ENCODE measurements at regions not wholly inside any gene's neighbourhood (a gene's known extent, or its start where the extent isn't known, plus 50 kb on each side); places are given as distances from the start of the nearest gene placed in this dataset.
"Not testable (repeated sequence)": the region's sequence is repeated elsewhere in the genome, so short reads cannot be mapped to it uniquely, and the experiment has no call there.

DNA sequence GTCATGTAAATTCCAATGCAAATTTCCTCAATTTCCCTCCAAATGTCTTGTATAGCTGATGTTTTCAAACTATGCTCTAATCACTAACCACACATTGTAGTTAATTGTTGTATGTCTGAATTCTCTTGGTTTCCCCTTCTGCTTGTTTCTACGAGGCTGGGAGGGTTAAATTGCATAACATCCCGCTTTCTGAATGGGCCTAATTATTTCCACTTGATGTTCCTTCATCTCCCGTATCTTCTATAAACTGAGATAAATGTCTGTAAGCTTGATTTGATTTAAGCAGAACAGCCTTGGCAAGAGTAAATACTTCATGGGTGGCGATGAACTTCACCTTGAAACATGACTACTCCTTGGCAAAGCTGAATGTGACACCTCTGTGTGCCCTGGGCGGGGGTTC lies 72.2 kb downstream of the SERINC2 start:
- no peak for DNase-seq (ENCODE audit: low read depth in 4 of 4, low spot score in 3 of 4)

DNA sequence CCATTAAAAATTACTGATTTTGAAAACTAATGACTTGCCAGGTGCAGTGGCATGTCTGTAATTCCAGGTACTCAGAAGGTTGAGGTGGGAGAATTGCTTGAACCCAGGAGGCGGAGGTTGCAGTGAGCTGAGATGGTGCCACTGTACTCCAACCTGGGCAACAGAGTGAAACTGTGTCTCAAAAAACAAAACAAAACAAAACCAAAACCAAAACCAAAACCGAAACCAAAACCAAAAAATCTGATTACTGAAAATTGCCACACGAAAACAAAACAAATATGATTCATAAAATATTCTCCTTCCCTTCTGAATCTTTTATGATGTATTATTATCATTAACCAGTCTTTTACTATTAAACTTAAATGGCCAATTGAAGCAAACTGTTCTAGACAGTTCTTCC lies 74.1 kb downstream of the SERINC2 start:
- DNase-seq (ENCODE audit: low read depth in 4 of 4, low spot score in 3 of 4), result no peak

DNA sequence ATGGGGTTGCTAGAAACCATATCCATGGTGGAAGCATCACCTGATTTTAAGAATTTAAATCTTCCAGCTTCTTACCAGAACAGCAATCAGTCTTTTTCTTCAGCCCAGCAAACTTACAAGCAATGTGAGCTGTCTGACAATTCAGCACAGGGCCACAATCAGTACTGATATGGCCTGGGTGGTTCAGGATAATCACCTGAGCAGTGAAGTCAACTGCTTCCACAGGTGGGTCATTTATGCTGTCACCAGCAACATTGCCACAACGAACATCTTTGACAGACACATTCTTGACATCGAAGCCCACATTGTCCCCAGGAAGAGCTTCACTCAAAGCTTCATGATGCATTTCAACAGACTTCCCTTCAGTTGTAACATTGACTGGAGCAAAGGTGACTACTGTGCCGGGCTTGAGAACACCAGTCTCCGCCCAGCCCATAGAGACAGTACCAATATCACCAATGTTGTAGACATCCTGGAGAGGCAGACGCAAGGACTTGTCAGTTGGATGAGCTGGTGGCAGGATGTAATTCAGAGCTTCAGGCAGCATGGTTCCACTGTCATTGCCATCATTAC lies 74.8 kb downstream of the SERINC2 start:
- no peak for DNase-seq (ENCODE audit: low read depth in 4 of 4, low spot score in 3 of 4)

DNA sequence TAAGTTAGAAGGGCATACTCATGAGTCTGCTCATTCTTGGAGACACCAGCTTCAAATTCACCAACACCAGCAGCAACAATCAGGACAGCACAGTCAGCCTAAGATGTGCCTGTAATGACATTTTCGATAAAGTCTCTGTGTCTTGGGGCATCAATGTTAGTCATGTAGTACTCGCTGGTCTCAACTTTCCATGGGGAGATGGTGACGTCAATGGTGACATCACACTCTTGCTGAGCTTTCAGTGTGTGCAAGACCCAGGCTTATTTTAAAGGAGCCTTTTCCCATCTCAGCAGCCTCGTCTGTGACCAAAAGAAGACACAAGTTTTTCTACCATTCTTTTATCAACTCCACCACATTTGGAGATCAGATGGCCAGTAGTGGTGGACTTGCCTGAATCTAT lies 75.5 kb downstream of the SERINC2 start:
- DNase-seq (ENCODE audit: low read depth in 4 of 4, low spot score in 3 of 4), result no peak

DNA sequence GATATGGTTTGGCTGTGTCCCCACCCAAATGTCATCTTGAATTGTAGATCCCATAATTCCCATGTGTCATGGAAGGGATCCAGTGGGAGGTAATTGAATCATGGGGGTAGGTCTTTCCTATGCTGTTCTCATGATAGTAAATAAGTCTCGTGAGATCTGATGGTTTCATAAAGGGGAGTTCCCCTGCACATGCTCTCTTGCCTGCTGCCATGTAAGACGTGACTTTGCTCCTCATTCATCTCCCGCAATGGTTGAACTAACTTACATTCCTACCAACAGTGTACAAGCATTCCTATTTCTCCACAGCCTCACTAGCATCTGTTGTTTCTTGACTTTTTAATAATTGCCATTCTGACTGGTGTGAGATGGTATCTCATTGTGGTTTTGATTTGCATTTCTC lies 76.6 kb downstream of the SERINC2 start:
- not testable (repeated sequence) for DNase-seq (ENCODE audit: low read depth in 4 of 4, low spot score in 3 of 4)

DNA sequence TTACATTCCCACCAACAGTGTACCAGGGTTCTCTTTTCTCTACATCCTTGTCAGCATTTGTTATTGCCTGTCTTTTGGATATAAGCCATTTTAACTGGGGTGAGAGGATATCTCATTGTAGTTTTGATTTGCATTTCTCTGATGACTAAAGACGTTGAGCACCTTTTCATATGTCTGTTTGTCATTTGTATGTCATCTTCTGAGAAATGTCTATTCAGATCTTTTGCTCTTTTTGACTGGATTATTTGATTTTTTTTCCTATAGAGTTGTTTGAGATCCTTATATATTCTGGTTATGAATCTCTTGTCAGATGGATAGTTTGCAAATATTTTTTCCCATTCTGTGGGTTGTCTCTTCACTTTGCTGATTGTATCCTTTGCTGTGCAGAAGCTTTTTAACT lies 77.6 kb downstream of the SERINC2 start:
- not testable (repeated sequence) for DNase-seq (ENCODE audit: low read depth in 4 of 4, low spot score in 3 of 4)

DNA sequence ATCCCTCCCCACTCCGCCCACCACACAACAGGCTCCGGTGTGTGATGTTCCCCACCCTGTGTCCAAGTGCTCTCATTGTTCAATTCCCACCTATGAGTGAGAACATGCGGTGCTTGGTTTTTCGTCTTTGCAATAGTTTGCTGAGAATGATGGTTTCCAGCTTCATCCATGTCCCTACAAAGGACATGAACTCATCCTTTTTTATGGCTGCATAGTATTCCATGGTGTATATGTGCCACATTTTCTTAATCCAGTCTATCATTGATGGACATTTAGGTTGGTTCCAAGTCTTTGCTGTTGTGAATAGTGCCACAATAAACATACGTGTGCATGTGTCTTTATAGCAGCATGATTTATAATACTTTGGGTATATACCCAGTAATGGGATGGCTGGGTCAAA lies 81.0 kb upstream of the TINAGL1 start:
- not testable (repeated sequence) for DNase-seq (ENCODE audit: low read depth in 4 of 4, low spot score in 3 of 4)

DNA sequence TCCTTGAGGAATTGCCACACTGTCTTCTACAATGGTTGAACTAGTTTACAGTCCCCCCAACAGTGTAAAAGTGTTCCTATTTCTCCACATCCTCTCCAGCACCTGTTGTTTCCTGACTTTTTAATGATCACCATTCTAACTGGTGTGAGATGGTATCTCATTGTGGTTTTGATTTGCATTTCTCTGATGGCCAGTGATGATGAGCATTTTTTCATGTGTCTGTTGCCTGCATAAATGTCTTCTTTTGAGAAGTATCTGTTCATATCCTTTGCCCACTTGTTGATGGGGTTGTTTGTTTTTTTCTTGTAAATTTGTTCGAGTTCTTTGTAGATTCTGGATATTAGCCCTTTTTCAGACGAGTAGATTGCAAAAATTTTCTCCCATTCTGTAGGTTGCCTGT lies 80.5 kb upstream of the TINAGL1 start:
- DNase-seq (ENCODE audit: low read depth in 4 of 4, low spot score in 3 of 4), result not testable (repeated sequence)

DNA sequence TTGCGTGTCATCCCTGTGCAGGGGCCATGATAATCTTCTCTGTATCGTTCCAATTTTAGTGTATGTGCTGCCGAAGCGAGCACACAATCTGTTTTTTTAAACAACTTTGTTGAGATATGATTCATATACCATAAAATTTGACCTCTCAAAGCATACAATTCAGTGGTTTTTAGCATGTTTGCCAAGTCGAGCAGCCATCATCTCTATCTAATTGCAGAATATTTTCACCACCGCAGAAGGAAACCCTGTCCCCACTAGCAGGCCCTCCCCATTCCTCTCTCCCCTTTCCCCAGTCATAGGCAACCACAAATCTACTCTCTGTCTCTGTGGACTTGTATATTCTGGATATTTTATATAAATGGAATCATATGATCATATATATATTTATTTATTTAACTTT lies 78.7 kb upstream of the TINAGL1 start:
- DNase-seq (ENCODE audit: low read depth in 4 of 4, low spot score in 3 of 4), result no peak

DNA sequence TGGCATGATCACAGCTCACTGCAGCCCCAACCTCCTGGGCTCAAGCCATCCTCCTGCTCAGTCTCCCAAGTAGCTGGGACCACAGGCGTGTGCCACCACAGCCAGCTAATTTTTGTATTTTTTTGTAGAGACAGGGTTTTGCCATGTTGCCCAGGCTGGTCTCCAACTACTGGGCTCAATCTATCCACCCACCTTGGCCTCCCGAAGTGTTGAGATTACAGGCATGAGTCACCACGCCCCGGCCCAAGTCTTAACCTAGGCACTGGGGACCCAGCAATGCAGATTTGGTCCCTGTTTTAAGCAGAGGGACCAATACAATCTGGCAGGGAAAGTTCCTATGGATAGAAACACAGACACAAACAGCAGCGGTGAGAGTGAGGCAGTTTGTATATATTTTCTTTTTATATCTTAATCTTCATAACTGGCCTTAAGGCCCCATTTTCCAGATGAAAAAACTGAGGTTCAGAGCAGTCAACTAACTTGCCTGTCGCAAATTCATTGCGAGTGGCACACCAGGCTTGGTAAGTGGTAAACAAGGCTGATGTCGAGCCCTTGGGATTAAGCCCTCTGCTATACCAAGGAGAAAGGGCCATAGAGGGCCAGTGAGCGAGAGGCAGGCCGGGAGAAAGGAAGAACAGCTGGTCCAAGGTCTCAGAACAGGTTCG lies 77.8 kb upstream of the TINAGL1 start:
- DNase-seq (ENCODE audit: low read depth in 4 of 4, low spot score in 3 of 4), result no peak

DNA sequence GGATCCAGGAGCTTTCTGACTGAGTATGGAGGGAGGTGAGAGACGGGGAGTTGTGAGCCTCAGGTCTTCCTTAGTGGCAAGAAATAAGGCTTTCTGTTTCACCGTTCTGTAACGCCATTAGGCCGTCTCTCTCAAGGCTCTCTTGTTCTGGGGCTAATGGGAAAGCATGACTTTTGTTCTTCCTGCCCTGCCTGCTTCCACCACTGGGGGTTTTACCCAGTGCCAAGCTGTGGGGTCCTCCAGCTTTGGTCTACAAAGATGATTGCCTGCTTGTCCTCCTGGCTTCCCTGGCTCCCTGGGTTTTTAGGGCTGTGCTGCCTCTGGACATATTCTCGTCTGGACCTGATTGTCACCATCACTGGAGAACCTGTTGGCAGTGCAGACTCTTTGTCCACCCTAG lies 74.8 kb upstream of the TINAGL1 start:
- no peak for DNase-seq (ENCODE audit: low read depth in 4 of 4, low spot score in 3 of 4)

DNA sequence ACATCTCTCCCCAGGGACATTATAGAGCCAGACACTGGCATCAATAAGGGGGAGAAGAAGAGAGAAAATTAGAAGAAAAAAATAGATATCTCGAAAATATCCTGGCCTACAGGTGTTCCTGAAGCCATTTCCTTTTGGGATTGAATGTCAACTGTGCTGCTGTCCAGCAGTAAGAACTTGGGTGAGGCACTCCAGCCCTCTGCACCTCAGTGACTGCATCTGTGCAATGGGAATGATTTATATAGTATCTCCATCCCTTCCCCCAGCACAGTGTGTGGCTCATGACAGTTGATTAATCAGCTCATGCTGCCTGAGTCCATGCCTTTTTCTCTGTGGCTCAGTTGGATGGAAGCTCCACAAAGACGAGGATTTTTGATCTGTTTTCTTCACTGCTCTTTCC lies 74.1 kb upstream of the TINAGL1 start:
- DNase-seq (ENCODE audit: low read depth in 4 of 4, low spot score in 3 of 4), result no peak

DNA sequence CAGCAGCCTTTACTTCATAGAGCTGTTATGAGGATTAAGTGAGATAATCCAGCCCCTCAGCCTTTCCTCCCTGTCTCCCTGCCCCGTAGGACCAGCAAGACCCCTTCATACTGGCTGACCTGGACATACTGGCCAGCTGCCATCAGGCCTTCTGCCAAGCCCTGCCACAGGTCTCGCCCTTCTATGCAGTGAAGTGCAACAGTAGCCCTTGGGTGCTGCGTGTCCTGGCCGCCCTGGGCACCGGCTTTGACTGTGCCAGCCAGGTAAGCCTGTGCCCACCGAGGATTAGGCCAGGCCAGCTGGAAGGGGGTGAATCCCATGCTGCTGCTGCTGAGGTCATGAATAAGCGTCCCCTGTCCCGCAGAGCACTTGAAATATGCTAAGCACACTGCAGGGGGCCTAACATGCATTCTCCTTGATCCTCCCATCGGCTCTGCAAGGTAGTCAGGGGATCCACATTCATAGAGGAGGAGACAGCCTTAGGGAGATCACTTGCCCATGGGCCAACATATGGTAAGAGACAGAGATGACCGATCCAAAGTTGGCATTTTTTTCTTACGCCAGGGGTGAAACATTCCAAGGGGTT lies 73.3 kb upstream of the TINAGL1 start:
- DNase-seq (ENCODE audit: low read depth in 4 of 4, low spot score in 3 of 4), result no peak

DNA sequence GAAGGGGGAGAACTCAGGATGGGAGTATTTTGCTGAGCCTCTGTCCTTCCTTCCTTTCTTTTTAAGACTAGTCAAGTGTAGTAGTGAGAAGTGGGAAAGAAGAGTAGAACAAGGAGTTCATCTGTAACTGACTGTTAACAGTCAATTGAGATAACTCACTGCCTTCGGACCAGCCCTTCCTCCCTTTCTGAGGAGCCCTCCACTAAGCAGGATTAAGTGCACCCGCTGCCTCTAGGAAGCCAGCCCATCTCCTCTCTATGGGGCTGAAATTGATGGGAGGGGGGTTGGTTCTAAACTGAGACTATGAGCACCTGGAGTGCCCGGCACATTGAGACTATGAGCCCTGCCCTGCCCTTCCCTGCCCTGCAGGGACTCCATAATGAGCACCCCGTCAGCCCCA lies 72.7 kb upstream of the TINAGL1 start:
- no peak for DNase-seq (ENCODE audit: low read depth in 4 of 4, low spot score in 3 of 4)

DNA sequence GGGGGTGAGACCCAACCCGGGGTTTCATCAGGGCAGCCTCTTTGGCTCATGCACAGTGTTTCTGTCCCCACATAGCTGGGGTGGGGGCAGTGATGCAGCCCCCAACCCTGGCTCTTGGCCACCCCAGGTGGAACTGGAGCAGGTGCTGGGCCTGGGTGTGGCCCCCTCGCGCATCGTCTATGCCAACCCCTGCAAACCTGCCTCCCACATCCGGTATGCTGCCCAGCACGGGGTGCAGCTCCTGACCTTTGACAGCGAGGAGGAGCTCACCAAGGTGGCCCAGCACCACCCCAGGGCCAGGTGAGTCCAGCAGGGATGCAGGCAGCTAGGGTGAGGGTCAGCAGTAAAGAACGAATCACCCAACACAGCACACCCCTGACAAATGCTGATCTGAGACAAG lies 72.3 kb upstream of the TINAGL1 start:
- no peak for DNase-seq (ENCODE audit: low read depth in 4 of 4, low spot score in 3 of 4)

DNA sequence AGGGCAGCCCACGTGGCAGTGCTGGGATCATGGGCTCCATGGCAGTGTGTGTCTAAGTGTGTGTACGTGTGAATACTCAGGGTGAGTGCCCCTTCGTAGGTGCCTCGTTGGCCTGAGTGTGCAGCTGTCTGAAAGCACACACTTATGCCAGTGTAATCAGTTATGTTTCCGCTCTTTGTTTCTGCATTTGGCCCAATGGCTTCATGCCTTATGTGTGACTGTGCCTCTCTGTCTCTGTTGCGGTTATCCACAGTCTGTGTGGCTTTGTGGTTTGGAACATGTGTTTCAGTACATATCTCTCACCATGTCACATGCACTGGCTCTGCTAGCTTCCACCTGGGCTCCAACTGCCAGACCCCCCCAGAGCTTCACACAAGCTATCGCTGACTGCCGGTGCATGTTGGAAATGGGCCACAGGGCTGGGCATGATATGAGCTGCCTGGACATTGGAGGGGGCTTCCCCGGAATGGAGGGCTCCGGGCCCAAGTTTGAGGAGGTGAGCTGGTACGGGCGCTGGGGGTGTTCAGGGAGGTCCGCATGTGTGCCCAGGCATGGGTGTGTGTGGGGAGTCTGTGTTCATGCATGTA lies 70.3 kb upstream of the TINAGL1 start:
- DNase-seq (ENCODE audit: low read depth in 4 of 4, low spot score in 3 of 4), result no peak

DNA sequence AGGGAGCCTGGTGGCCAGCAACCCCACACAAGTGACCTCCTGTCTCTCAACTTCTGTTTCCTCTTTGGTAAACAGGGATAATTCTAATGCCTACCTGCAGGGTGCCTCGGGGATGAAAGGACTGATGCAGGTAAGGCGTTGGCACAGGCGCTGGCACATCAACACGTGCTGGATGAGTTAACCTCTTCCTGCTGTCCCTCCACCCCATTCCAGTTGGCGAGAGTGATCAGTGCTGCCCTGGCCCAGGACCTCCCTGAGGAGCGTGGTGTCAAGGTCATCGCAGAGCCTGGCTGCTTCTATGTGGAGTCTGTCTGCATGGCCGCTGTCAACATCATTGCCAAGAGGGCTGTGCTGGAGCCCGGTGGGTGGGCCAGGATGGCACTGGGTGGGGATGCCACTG lies 69.1 kb upstream of the TINAGL1 start:
- DNase-seq (ENCODE audit: low read depth in 4 of 4, low spot score in 3 of 4), result no peak

DNA sequence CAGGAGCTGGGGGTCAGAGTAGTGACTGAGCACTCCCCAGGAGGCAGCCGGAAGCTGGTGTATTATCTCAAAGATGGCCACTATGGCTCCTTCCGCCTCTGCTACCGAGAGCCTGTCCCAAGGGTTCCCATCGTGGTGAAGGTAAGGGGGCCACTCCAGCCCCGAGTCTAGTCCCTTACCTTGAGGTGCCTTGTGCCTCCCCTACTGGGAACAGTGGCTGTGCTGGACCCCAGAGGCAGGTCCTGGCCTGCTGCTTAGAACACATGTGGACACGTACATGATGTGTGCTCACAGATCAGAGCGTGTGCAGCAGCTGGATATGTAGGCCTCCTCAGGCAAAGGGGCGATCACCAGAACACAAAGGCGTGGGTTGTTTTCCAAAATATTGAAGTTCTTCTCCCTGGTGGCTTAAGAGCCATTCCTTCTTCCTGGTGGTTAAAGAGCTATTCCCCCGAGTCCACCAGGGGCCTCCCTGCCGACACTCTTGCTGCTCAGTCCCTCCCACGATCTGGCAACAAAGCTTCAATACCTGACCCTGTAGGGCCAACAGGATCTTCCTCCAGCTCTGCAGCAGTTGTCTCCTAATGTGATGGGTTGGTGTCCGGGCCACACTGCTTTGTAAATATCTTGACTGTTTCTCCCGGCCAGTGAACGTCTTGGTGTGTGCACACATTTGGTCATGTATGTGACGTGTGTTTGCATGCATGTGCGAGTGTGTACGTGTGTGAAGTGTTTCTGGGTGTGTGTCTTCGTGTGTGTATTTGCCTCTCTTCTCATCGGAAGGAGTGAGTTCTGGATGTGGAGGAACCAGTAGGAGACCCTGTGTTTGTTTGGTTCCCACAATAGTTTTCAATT lies 68.4 kb upstream of the TINAGL1 start:
- no peak for DNase-seq (ENCODE audit: low read depth in 4 of 4, low spot score in 3 of 4)

DNA sequence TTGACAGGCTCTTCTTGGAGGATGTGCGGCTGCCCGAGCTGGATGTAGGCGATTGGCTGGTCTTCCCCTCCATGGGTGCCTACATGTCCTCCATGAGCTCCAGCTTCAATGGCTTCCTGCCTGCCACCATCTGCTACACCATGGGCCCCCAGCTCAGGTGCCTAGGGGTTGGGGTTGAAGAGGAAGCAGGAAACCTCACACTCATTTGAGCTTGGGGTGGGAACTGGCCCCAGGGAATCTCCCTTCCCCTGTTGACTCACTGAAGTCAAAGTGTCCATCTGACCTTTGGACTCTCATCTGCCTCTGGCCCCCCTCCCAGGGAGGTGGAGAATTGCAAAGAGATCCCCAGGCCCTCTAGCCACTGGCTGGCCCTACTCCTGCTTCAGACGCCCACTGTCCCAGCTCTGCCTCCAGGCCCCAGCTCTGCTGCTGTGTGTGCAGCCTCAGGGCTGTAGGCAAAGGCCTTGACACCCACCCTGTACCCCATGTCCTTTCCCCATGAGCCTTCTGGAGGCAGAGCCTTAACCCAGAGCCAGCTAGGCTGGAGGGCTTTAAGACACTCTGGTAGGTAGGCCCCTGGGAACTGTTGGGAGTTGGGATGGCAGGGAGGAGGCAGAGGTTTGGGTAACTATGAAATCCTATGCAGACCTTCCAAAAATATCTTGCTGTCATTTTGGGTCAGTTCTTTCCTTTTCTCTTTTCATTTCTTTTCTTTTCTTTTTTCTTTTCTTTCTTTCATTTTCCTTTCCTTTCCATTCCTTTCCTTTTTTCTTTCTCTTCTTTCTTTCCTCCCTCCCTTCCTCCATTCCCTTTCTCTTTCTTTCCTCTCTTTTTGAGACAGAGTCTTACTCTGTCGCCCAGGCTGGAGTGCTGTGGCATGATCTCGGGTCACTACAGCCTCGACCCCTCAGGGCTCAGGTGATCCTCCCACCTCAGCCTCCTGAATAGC lies 66.9 kb upstream of the TINAGL1 start:
- DNase-seq (ENCODE audit: low read depth in 4 of 4, low spot score in 3 of 4), result no peak

DNA sequence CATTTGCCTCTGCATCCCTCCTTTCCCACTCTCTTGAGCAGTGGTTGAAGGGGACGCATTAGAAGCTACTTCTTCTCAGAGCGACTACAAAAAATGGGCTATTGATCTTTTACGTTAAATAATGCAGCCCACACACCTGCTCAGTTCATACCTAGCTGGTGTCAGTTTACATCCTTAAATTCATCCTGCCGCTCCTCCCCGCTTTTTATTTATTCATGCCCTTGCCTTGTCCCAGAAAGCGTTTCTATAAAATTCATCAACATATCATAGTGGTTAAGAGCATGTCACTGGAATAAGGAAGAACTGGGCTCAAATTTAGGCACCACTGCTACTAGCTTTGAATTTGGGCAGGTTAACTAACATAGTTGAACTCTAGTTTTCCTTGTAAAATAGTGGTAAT lies 66.0 kb upstream of the TINAGL1 start:
- no peak for DNase-seq (ENCODE audit: low read depth in 4 of 4, low spot score in 3 of 4)
